Upper lobe of left lung (tissue), 4 donors: ENCODE measurements at regions not wholly inside any gene's neighbourhood (a gene's known extent, or its start where the extent isn't known, plus 50 kb on each side); places are given as distances from the start of the nearest gene placed in this dataset.

Experiments
- POLR2A ChIP-seq, 4 donors: fragments of 450-650 bp; IDR thresholded peaks; one replicate each; pipeline ENCODE4 v1.5.1; 2016 to 2017; ENCODE audit warnings: antibody characterized with exemption in 4 of 4, mild to moderate bottlenecking in 2 of 4
- POLR2AphosphoS5 ChIP-seq, 2 donors: sonication (generic); formaldehyde crosslinking; IDR thresholded peaks; one replicate each; pipeline ENCODE4 v1.5.1; 2017; ENCODE audit warnings: antibody characterized with exemption in 2 of 2
- TF ChIP-seq, protein P1 (sequence below), 6 experiments: fragments of 450-650 bp in 4 of 6; fragments of 200-600 bp in 2 of 6; sonication (generic) in 2 of 6; IDR thresholded peaks; one replicate each; pipeline ENCODE4 v1.5.1; 2016 to 2019; ENCODE audit warnings: antibody characterized with exemption in 6 of 6

GRCh38 chr2:23271230-23271629, 113.7 kb upstream of the KLHL29 start:
- TF ChIP-seq, protein P1, sequence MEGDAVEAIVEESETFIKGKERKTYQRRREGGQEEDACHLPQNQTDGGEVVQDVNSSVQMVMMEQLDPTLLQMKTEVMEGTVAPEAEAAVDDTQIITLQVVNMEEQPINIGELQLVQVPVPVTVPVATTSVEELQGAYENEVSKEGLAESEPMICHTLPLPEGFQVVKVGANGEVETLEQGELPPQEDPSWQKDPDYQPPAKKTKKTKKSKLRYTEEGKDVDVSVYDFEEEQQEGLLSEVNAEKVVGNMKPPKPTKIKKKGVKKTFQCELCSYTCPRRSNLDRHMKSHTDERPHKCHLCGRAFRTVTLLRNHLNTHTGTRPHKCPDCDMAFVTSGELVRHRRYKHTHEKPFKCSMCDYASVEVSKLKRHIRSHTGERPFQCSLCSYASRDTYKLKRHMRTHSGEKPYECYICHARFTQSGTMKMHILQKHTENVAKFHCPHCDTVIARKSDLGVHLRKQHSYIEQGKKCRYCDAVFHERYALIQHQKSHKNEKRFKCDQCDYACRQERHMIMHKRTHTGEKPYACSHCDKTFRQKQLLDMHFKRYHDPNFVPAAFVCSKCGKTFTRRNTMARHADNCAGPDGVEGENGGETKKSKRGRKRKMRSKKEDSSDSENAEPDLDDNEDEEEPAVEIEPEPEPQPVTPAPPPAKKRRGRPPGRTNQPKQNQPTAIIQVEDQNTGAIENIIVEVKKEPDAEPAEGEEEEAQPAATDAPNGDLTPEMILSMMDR (IDR thresholded peaks at IDR 0.05), result no peak
- TF ChIP-seq POLR2A (IDR thresholded peaks at IDR 0.05) (no peak), POLR2AphosphoS5 (IDR thresholded peaks at IDR 0.05) (no peak)
